Stomach smooth muscle (tissue), 2 donors: ENCODE measurements at regions not wholly inside any gene's neighbourhood (a gene's known extent, or its start where the extent isn't known, plus 50 kb on each side); places are given as distances from the start of the nearest gene placed in this dataset.

ENCODE experiments used
- H3K27ac ChIP-seq: one replicate; pipeline ENCODE4 v1.7.0; 2013; ENCODE audit warnings: mild to moderate bottlenecking, low read length, inconsistent platforms
- H3K27me3 ChIP-seq, 2 donors: one replicate each; pipeline ENCODE4 v1.7.0; 2013; ENCODE audit warnings: low read length in 2 of 2; ENCODE audit not compliant: insufficient read depth in 2 of 2, control insufficient read depth in 1 of 2
- H3K36me3 ChIP-seq, 2 donors: one replicate each; pipeline ENCODE4 v1.7.0; 2013; ENCODE audit warnings: low read length in 2 of 2; ENCODE audit not compliant: control insufficient read depth in 2 of 2, insufficient read depth in 2 of 2
- H3K4me1 ChIP-seq: one replicate; pipeline ENCODE4 v1.7.0; 2013; ENCODE audit warnings: low read length; ENCODE audit not compliant: control insufficient read depth, insufficient read depth
- H3K4me3 ChIP-seq, 2 donors: one replicate each; pipeline ENCODE4 v1.7.0; 2013; ENCODE audit warnings: low read length in 2 of 2
- H3K9ac ChIP-seq, 2 donors: one replicate each; pipeline ENCODE4 v1.7.0; 2013; ENCODE audit warnings: low read length in 2 of 2, mild to moderate bottlenecking in 1 of 2
- H3K9me3 ChIP-seq, 2 donors: one replicate each; pipeline ENCODE4 v1.7.0; 2013; ENCODE audit warnings: low read length in 2 of 2; ENCODE audit not compliant: control insufficient read depth in 2 of 2
- donor health status: healthy.
- donor health status: Pancreatic carcinoma.

- Histone ChIP-seq H3K27me3 (no peaks in the 10 kb centered on the region), H3K36me3 (no peaks in the 10 kb centered on the region), H3K27ac (no peak overlapping the region), H3K9me3 (no peaks in the 10 kb centered on the region), H3K9ac (no peak overlapping the region), H3K4me3 (no peak overlapping the region), H3K4me1 (peaks cover 36% of the 10 kb centered on the region)
These were observed 99.5 kb downstream of the CEBPB start for GRCh38 chr20:50290112-50290511.

GRCh38 chr20:50290808-50291207 is 100.2 kb downstream of the CEBPB start:
- H3K9me3 ChIP-seq: no peaks in the 10 kb centered on the region
- H3K9ac ChIP-seq: no peak overlapping the region
- no peak overlapping the region for H3K27ac ChIP-seq
- peaks cover 33% of the 10 kb centered on the region for H3K4me1 ChIP-seq
- H3K36me3 ChIP-seq: no peaks in the 10 kb centered on the region
- no peaks in the 10 kb centered on the region for H3K27me3 ChIP-seq
- H3K4me3 ChIP-seq: no peak overlapping the region

GRCh38 chr20:50291254-50292078 is 100.8 kb downstream of the CEBPB start:
- H3K9ac ChIP-seq: peak overlapping the region in 1 of 2 donors; percentile 36
- H3K36me3 ChIP-seq: no peaks in the 10 kb centered on the region
- H3K27ac ChIP-seq: peak overlapping the region; percentile 77
- no peak overlapping the region for H3K4me3 ChIP-seq
- no peaks in the 10 kb centered on the region for H3K9me3 ChIP-seq
- no peaks in the 10 kb centered on the region for H3K27me3 ChIP-seq
- H3K4me1 ChIP-seq: peaks cover 30% of the 10 kb centered on the region

- Histone ChIP-seq H3K27ac (peak overlapping the region; percentile 77), H3K4me1 (peaks cover 29% of the 10 kb centered on the region), H3K9ac (peak overlapping the region; percentile 30 to 58), H3K36me3 (no peaks in the 10 kb centered on the region), H3K27me3 (no peaks in the 10 kb centered on the region), H3K4me3 (peak overlapping the region in 1 of 2 donors; percentile 15), H3K9me3 (no peaks in the 10 kb centered on the region)
These were observed 101.5 kb downstream of the CEBPB start for GRCh38 chr20:50292079-50292590.

GRCh38 chr20:50292591-50293283 is 102.1 kb downstream of the CEBPB start:
- H3K36me3 ChIP-seq: no peaks in the 10 kb centered on the region
- H3K4me1 ChIP-seq: peaks cover 29% of the 10 kb centered on the region
- peak overlapping the region; percentile 30 to 58 for H3K9ac ChIP-seq
- no peaks in the 10 kb centered on the region for H3K9me3 ChIP-seq
- H3K27me3 ChIP-seq: no peaks in the 10 kb centered on the region
- peak overlapping the region; percentile 77 for H3K27ac ChIP-seq
- peak overlapping the region in 1 of 2 donors; percentile 15 for H3K4me3 ChIP-seq

GRCh38 chr20:50293284-50294139 is 102.9 kb downstream of the CEBPB start:
- Histone ChIP-seq H3K9me3 (no peaks in the 10 kb centered on the region), H3K4me1 (peaks cover 29% of the 10 kb centered on the region), H3K36me3 (no peaks in the 10 kb centered on the region), H3K9ac (no peak overlapping the region), H3K27ac (peak overlapping the region; percentile 77), H3K27me3 (no peaks in the 10 kb centered on the region), H3K4me3 (no peak overlapping the region)

GRCh38 chr20:50294164-50295088 is 103.8 kb downstream of the CEBPB start:
- H3K36me3 ChIP-seq: no peaks in the 10 kb centered on the region
- H3K9me3 ChIP-seq: no peaks in the 10 kb centered on the region
- peaks cover 29% of the 10 kb centered on the region for H3K4me1 ChIP-seq
- H3K9ac ChIP-seq: no peak overlapping the region
- H3K27me3 ChIP-seq: no peaks in the 10 kb centered on the region
- peak overlapping the region; percentile 77 for H3K27ac ChIP-seq
- H3K4me3 ChIP-seq: no peak overlapping the region

GRCh38 chr20:50295345-50295744 is 104.7 kb downstream of the CEBPB start:
- Histone ChIP-seq H3K27me3 (no peaks in the 10 kb centered on the region), H3K4me3 (no peak overlapping the region), H3K9ac (no peak overlapping the region), H3K27ac (peak overlapping the region; percentile 24), H3K36me3 (no peaks in the 10 kb centered on the region), H3K9me3 (no peaks in the 10 kb centered on the region), H3K4me1 (peaks cover 29% of the 10 kb centered on the region)

- Histone ChIP-seq H3K27ac (peak overlapping the region; percentile 24), H3K9me3 (no peaks in the 10 kb centered on the region), H3K4me1 (peaks cover 28% of the 10 kb centered on the region), H3K4me3 (no peak overlapping the region), H3K27me3 (no peaks in the 10 kb centered on the region), H3K36me3 (no peaks in the 10 kb centered on the region), H3K9ac (no peak overlapping the region)
These were observed 105.3 kb downstream of the CEBPB start for GRCh38 chr20:50295762-50296449.
